Prostate gland (tissue), 2 donors: ENCODE measurements at regions not wholly inside any gene's neighbourhood (a gene's known extent, or its start where the extent isn't known, plus 50 kb on each side); places are given as distances from the start of the nearest gene placed in this dataset.

ENCODE experiments used
- POLR2A ChIP-seq: fragments of 450-650 bp; IDR thresholded peaks from one replicate; pipeline ENCODE4 v1.6.1; 2016; ENCODE audit warnings: antibody characterized with exemption, mild to moderate bottlenecking
- POLR2AphosphoS5 ChIP-seq: sonication (generic); formaldehyde crosslinking; IDR thresholded peaks from one replicate; pipeline ENCODE4 v1.6.1; 2017; ENCODE audit warnings: antibody characterized with exemption
- TF ChIP-seq, protein P1 (sequence below), 4 experiments: fragments of 200-600 bp in 2 of 4; fragments of 450-650 bp in 2 of 4; sonication (generic) in 2 of 4; IDR thresholded peaks; 1 replicate in 3 of 4; 2 replicates in 1 of 4; pipeline ENCODE4 v1.5.1; 2016 to 2019; ENCODE audit warnings: antibody characterized with exemption in 4 of 4, mild to moderate bottlenecking in 2 of 4, moderate library complexity in 2 of 4

DNA sequence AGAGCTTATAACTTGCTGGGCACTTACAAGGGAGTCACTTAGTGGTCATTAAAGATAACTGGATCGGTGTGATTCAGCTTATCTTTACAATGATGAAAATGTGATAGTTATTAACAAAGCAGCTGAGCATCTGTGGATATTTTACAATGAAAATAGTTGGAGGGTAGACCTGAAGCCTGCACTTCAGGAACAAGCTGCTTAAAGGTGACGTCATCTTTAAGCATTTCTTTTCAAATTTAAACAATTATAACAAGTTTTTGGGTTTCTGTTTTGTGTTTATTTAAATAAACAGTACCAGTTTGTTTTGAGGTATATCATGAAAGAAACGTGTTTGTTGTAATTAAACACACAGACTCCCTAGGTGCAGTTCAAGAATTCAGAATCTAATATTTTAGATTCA is 513.9 kb downstream of the ZNF516 start:
- TF ChIP-seq, protein P1, sequence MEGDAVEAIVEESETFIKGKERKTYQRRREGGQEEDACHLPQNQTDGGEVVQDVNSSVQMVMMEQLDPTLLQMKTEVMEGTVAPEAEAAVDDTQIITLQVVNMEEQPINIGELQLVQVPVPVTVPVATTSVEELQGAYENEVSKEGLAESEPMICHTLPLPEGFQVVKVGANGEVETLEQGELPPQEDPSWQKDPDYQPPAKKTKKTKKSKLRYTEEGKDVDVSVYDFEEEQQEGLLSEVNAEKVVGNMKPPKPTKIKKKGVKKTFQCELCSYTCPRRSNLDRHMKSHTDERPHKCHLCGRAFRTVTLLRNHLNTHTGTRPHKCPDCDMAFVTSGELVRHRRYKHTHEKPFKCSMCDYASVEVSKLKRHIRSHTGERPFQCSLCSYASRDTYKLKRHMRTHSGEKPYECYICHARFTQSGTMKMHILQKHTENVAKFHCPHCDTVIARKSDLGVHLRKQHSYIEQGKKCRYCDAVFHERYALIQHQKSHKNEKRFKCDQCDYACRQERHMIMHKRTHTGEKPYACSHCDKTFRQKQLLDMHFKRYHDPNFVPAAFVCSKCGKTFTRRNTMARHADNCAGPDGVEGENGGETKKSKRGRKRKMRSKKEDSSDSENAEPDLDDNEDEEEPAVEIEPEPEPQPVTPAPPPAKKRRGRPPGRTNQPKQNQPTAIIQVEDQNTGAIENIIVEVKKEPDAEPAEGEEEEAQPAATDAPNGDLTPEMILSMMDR (IDR thresholded peaks at IDR 0.05): no peak
- TF ChIP-seq POLR2A (no peak), POLR2AphosphoS5 (no peak)
